Heart right ventricle (tissue), 16 donors: ENCODE measurements at regions not wholly inside any gene's neighbourhood (a gene's known extent, or its start where the extent isn't known, plus 50 kb on each side); places are given as distances from the start of the nearest gene placed in this dataset.

Experiments
- ATAC-seq, 8 donors: fragments of 200-7000 bp; cut with Tn5 transposase; one replicate each; pipeline ENCODE4 v1.9.1; 2020; ENCODE audit warnings: mild to moderate bottlenecking in 8 of 8, moderate library complexity in 8 of 8, moderate number of reproducible peaks in 1 of 8
- DNase-seq, 2 donors: peaks; one replicate each; pipeline ENCODE4 v3.0.0-alpha.2; 2020
- H3K27ac ChIP-seq, 10 donors: fragments of 200-600 bp; sonication (generic) in 2 of 10; one replicate each; pipeline versions ENCODE4 v1.5.0 to v1.8.0; 2020 to 2022; ENCODE audit warnings: mild to moderate bottlenecking in 3 of 10
- H3K27me3 ChIP-seq, 7 donors: fragments of 200-600 bp; one replicate each; pipeline ENCODE4 v1.8.0; 2021 to 2022; ENCODE audit warnings: mild to moderate bottlenecking in 2 of 7
- H3K36me3 ChIP-seq, 9 donors: fragments of 200-600 bp; sonication (generic) in 1 of 9; one replicate each; pipeline versions ENCODE4 v1.5.0 to v1.8.0; 2020 to 2022; ENCODE audit warnings: mild to moderate bottlenecking in 2 of 9
- H3K4me1 ChIP-seq, 9 donors: fragments of 200-600 bp; sonication (generic) in 1 of 9; one replicate each; pipeline versions ENCODE4 v1.5.0 to v1.8.0; 2020 to 2022; ENCODE audit warnings: mild to moderate bottlenecking in 4 of 9
- H3K4me3 ChIP-seq, 10 donors: fragments of 200-600 bp; sonication (generic) in 2 of 10; one replicate each; pipeline versions ENCODE4 v1.5.0 to v1.8.0; 2020 to 2022; ENCODE audit warnings: mild to moderate bottlenecking in 7 of 10, moderate library complexity in 2 of 10
- H3K9me3 ChIP-seq, 11 donors: fragments of 200-600 bp in 10 of 11; sonication (generic) in 2 of 11; one replicate each; pipeline versions ENCODE4 v1.5.0 to v1.8.0; 2013 to 2022; ENCODE audit warnings: mild to moderate bottlenecking in 2 of 11, control low read depth in 1 of 11, moderate library complexity in 1 of 11
- WGBS, 2 donors: extraction: QIAGEN DNeasy Blood & Tissue Kit; methylation state at CpG; one replicate each; pipeline ENCODE4 v1.1.7; 2013; ENCODE audit warnings: inconsistent platforms in 1 of 2; 5-methylcytosine and 5-hydroxymethylcytosine counted together
- intact Hi-C, 10 donors: fragments of 100-400 bp; cut with DNase I; formaldehyde crosslinking; loops; one replicate each; pipeline versions ENCODE4 v1.11.1 to v1.14.2; 2022
- TF ChIP-seq, protein P1 (sequence below), 9 donors: fragments of 200-600 bp; sonication (generic) in 2 of 9; IDR thresholded peaks; one replicate each; pipeline versions ENCODE4 v1.5.0 to v1.8.0; 2021 to 2022; ENCODE audit warnings: antibody characterized with exemption in 9 of 9, mild to moderate bottlenecking in 5 of 9, moderate library complexity in 1 of 9
- donor health status: Arrhythmogenic right ventricular cardiomyopathy.
- donor health status: ischemic (EF 13 %, LVEDD 7.1; RV severe dilation, severe dysfunction).
- donor health status: healthy with polysubstance abuse.
- donor health status: DM: no; HTN: yes; CAD: no.
- donor health status: DM: no; HTN: no; CAD: no.
- donor health status: ischemic (EF 25% LVEDD 6.9; RV normal size, moderate dysfunction).
- donor health status: ischemic (EF 25% LVEDD 5.7; RV mildly dilated, moderate dysfunction).
- donor health status: healthy.
- donor health status: DM: yes; HTN: yes; CAD: no.
- donor health status: Ischemic cardiomyopathy.
- donor health status: ischemic (EF 35%, LVEDD 5.7; RV mildly dilated, moderate dysfunction).
- donor health status: nonischemic (EF 11% LVEDD 7.7; RV severe dilation, severe dysfunction).
- donor health status: DM: yes; HTN: yes; CAD: no.
- donor health status: PGD.
- donor health status: ischemic (EF 29% LVEDD 5.4; RV normal size, mild dysfunction).
- donor health status: nonischemic (EF 23%, LVEDD 6.1; RV moderate dilation, normal function).

DNA sequence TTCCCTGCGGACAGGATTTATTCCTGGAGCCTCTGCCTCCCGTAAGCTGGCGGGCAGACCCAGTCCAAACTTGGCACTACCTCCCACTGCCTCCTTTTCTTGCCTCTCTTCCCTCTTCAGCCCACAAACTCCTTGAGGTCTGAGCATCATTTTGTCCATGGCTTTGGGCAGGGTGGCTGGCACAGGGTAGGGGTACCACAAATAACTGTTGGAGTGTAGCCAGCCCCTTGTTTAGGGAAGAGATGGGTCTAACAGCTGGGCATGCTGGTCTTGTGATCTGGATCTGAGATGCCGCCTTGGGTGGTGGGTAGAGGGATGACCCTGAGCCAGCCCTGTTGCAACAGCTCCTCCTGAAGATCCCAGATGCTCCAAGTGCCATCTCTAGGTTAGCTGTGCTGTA is 71.4 kb upstream of the CLDN14 start:
- WGBS, 2 donors, result 81 to 82% methylated on average over 4 of the region's 4 CpGs
- intact Hi-C loops, result no loop called here
- Histone ChIP-seq H3K4me3 (no peak overlapping the region), H3K27ac (no peak overlapping the region), H3K27me3 (peaks cover 0 to 31% (median 16%) of the 10 kb centered on the region in 7 donors), H3K4me1 (peaks cover 0 to 12% (median 0%) of the 10 kb centered on the region in 9 donors), H3K9me3 (no peaks in the 10 kb centered on the region), H3K36me3 (no peaks in the 10 kb centered on the region)
- DNase-seq (no peak), ATAC-seq (no peak)
- TF ChIP-seq, protein P1, sequence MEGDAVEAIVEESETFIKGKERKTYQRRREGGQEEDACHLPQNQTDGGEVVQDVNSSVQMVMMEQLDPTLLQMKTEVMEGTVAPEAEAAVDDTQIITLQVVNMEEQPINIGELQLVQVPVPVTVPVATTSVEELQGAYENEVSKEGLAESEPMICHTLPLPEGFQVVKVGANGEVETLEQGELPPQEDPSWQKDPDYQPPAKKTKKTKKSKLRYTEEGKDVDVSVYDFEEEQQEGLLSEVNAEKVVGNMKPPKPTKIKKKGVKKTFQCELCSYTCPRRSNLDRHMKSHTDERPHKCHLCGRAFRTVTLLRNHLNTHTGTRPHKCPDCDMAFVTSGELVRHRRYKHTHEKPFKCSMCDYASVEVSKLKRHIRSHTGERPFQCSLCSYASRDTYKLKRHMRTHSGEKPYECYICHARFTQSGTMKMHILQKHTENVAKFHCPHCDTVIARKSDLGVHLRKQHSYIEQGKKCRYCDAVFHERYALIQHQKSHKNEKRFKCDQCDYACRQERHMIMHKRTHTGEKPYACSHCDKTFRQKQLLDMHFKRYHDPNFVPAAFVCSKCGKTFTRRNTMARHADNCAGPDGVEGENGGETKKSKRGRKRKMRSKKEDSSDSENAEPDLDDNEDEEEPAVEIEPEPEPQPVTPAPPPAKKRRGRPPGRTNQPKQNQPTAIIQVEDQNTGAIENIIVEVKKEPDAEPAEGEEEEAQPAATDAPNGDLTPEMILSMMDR (IDR thresholded peaks at IDR 0.05), result no peak

GRCh38 chr21:36551731-36552433 is 72.0 kb upstream of the CLDN14 start:
- Histone ChIP-seq H3K27me3 (peaks cover 0 to 37% (median 18%) of the 10 kb centered on the region in 7 donors), H3K9me3 (peaks cover 0 to 3% (median 0%) of the 10 kb centered on the region in 11 donors), H3K27ac (no peak overlapping the region), H3K4me3 (no peak overlapping the region), H3K36me3 (no peaks in the 10 kb centered on the region), H3K4me1 (peaks cover 0 to 12% (median 0%) of the 10 kb centered on the region in 9 donors)
- ATAC-seq (no peak), DNase-seq (no peak)
- intact Hi-C loops, result no loop called here
- TF ChIP-seq, protein P1 (IDR thresholded peaks at IDR 0.05), result no peak
- WGBS, 2 donors, result 56 to 58% methylated on average over 10 of the region's 10 CpGs

DNA sequence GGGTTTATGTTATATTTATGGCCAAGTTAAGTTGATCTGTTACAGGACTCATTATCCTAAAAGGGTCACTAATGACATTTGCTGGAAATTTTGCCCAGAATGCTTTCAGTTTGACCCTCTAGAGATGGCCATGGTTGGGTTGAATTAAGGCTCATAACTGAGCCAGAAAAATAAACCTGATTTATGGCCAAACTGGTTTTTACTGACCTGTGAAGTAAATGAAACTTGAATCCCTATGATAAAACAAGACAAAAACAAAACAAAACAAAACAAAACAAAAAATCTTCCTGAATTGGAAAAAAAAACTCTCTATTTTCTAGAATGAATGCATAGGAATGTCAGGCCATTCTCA is 72.5 kb upstream of the CLDN14 start:
- H3K27me3 ChIP-seq, result peaks cover 0 to 39% (median 18%) of the 10 kb centered on the region in 7 donors
- intact Hi-C loops, result no loop called here
- DNase-seq, result no peak
- H3K4me1 ChIP-seq, result peaks cover 0 to 12% (median 0%) of the 10 kb centered on the region in 9 donors
- H3K9me3 ChIP-seq, result peaks cover 0 to 7% (median 0%) of the 10 kb centered on the region in 11 donors
- TF ChIP-seq, protein P1 (IDR thresholded peaks at IDR 0.05), result no peak
- no peak for ATAC-seq
- no peak overlapping the region for H3K27ac ChIP-seq
- H3K4me3 ChIP-seq, result no peak overlapping the region
- H3K36me3 ChIP-seq, result no peaks in the 10 kb centered on the region

- intact Hi-C loops, result no loop called here
- no peak for ATAC-seq
- WGBS, 2 donors, result 92 to 99% methylated on average over 6 of the region's 6 CpGs
- H3K4me3 ChIP-seq, result no peak overlapping the region
- TF ChIP-seq, protein P1 (IDR thresholded peaks at IDR 0.05), result no peak
- H3K9me3 ChIP-seq, result peaks cover 0 to 16% (median 0%) of the 10 kb centered on the region in 11 donors
- H3K27me3 ChIP-seq, result peaks cover 0 to 41% (median 12%) of the 10 kb centered on the region in 7 donors
- H3K27ac ChIP-seq, result no peak overlapping the region
- DNase-seq, result no peak
- no peaks in the 10 kb centered on the region for H3K36me3 ChIP-seq
- peaks cover 0 to 12% (median 0%) of the 10 kb centered on the region in 9 donors for H3K4me1 ChIP-seq
These were observed 73.5 kb upstream of the CLDN14 start for GRCh38 chr21:36553406-36553805.
